CD14-positive monocyte (primary cell): ENCODE measurements at regions not wholly inside any gene's neighbourhood (a gene's known extent, or its start where the extent isn't known, plus 50 kb on each side); places are given as distances from the start of the nearest gene placed in this dataset.

ENCODE experiments used
- DNase-seq, 3 donors: peaks; one replicate each; pipeline ENCODE4 v3.0.0-alpha.2; 2011 to 2022
- H2AFZ ChIP-seq: 2 replicates; pipeline ENCODE4 v1.6.0; 2012; ENCODE audit warnings: mild to moderate bottlenecking, low read depth, low read length, inconsistent platforms; ENCODE audit not compliant: insufficient read depth, poor library complexity, severe bottlenecking
- H3K27ac ChIP-seq, 2 donors: 1 replicate in 1 of 2; 2 replicates in 1 of 2; pipeline ENCODE4 v1.5.1; 2012 to 2013; ENCODE audit warnings: low read length in 2 of 2, control low read depth in 1 of 2, inconsistent platforms in 1 of 2, low read depth in 1 of 2, mild to moderate bottlenecking in 1 of 2
- H3K27me3 ChIP-seq, 2 donors: one replicate each; pipeline versions ENCODE4 v1.6.0 to v1.6.1; 2011 to 2013; ENCODE audit warnings: low read length in 2 of 2; ENCODE audit not compliant: control insufficient read depth in 2 of 2, insufficient read depth in 2 of 2
- H3K36me3 ChIP-seq, 2 donors: replicated peaks in 1 of 2; 1 replicate in 1 of 2; 2 replicates in 1 of 2; pipeline versions ENCODE4 v1.5.1 to v1.6.1; 2012 to 2013; ENCODE audit warnings: low read length in 2 of 2, control low read depth in 1 of 2, inconsistent platforms in 1 of 2, mild to moderate bottlenecking in 1 of 2; ENCODE audit not compliant: insufficient read depth in 2 of 2, control insufficient read depth in 1 of 2
- H3K4me1 ChIP-seq, 2 donors: 1 replicate in 1 of 2; 2 replicates in 1 of 2; pipeline versions ENCODE4 v1.5.1 to v1.6.1; 2012 to 2013; ENCODE audit warnings: low read length in 2 of 2, control low read depth in 1 of 2, inconsistent platforms in 1 of 2, mild to moderate bottlenecking in 1 of 2, moderate library complexity in 1 of 2; ENCODE audit not compliant: insufficient read depth in 2 of 2, control insufficient read depth in 1 of 2
- H3K4me2 ChIP-seq: replicated peaks from 2 replicates; pipeline ENCODE3; 2012; ENCODE audit warnings: low read length, moderate library complexity, mild to moderate bottlenecking; ENCODE audit not compliant: poor library complexity, severe bottlenecking; ENCODE audit errors: extremely low read depth
- H3K4me3 ChIP-seq, 3 experiments: fragments of 200-600 bp in 1 of 3; sonication (generic) in 1 of 3; replicated peaks in 1 of 3; 1 replicate in 2 of 3; 2 replicates in 1 of 3; pipeline ENCODE4 v1.5.1; 2011 to 2013; ENCODE audit warnings: low read length in 3 of 3, mild to moderate bottlenecking in 3 of 3, control low read depth in 2 of 3, low read depth in 2 of 3, inconsistent platforms in 1 of 3, moderate library complexity in 1 of 3
- H3K79me2 ChIP-seq: 2 replicates; pipeline ENCODE4 v1.6.0; 2012; ENCODE audit warnings: mild to moderate bottlenecking, control low read depth, inconsistent platforms, low read length, moderate library complexity; ENCODE audit not compliant: insufficient read depth
- H3K9ac ChIP-seq: 2 replicates; pipeline ENCODE4 v1.6.0; 2017; ENCODE audit warnings: low read length, mild to moderate bottlenecking; ENCODE audit not compliant: insufficient read depth, poor library complexity, severe bottlenecking
- H3K9me3 ChIP-seq, 2 donors: replicated peaks in 1 of 2; 1 replicate in 1 of 2; 2 replicates in 1 of 2; pipeline versions ENCODE4 v1.5.1 to v1.6.1; 2012 to 2013; ENCODE audit warnings: low read length in 2 of 2, control low read depth in 1 of 2; ENCODE audit not compliant: control insufficient read depth in 1 of 2, insufficient read depth in 1 of 2
- H4K20me1 ChIP-seq: 2 replicates; pipeline ENCODE4 v1.6.0; 2012; ENCODE audit warnings: mild to moderate bottlenecking, low read length, control low read depth, moderate library complexity; ENCODE audit not compliant: insufficient read depth
- H3K27ac Mint-ChIP-seq, 7 donors: one replicate each; pipeline ENCODE4 v1.8.0; 2020; ENCODE audit warnings: mild to moderate bottlenecking in 7 of 7, mixed read lengths in 7 of 7, moderate library complexity in 6 of 7, inconsistent platforms in 2 of 7
- H3K27me3 Mint-ChIP-seq, 3 donors: one replicate each; pipeline ENCODE4 v1.8.0; 2021 to 2022; ENCODE audit warnings: low read depth in 3 of 3, mild to moderate bottlenecking in 3 of 3, mixed read lengths in 3 of 3, moderate library complexity in 3 of 3, inconsistent platforms in 1 of 3
- H3K36me3 Mint-ChIP-seq, 2 donors: one replicate each; pipeline ENCODE4 v1.8.0; 2020; ENCODE audit warnings: mixed read lengths in 2 of 2, inconsistent platforms in 1 of 2, mild to moderate bottlenecking in 1 of 2
- H3K4me1 Mint-ChIP-seq: one replicate; pipeline ENCODE4 v1.8.0; 2020; ENCODE audit warnings: mild to moderate bottlenecking, mixed read lengths
- H3K4me3 Mint-ChIP-seq, 2 donors: one replicate each; pipeline ENCODE4 v1.8.0; 2020; ENCODE audit warnings: mild to moderate bottlenecking in 2 of 2, mixed read lengths in 2 of 2, moderate library complexity in 1 of 2
- H3K9me3 Mint-ChIP-seq, 7 donors: one replicate each; pipeline ENCODE4 v1.8.0; 2020 to 2022; ENCODE audit warnings: mixed read lengths in 7 of 7, mild to moderate bottlenecking in 6 of 7, moderate library complexity in 6 of 7, inconsistent platforms in 2 of 7
- WGBS: methylation state at CpG from one replicate; pipeline ENCODE4 v1.1.5; 2013; ENCODE audit warnings: missing lambda C conversion rate; ENCODE audit not compliant: insufficient coverage; 5-methylcytosine and 5-hydroxymethylcytosine counted together
- intact Hi-C, 2 donors: fragments of 100-400 bp; cut with micrococcal nuclease; formaldehyde crosslinking; loops; one replicate each; pipeline versions ENCODE4 v1.15.0 to v1.15.1; 2023
- TF ChIP-seq, protein P1 (sequence below): fragments of 200-600 bp; IDR thresholded peaks from one replicate; pipeline ENCODE4 v1.8.0; 2022; ENCODE audit warnings: antibody characterized with exemption, mild to moderate bottlenecking

DNA sequence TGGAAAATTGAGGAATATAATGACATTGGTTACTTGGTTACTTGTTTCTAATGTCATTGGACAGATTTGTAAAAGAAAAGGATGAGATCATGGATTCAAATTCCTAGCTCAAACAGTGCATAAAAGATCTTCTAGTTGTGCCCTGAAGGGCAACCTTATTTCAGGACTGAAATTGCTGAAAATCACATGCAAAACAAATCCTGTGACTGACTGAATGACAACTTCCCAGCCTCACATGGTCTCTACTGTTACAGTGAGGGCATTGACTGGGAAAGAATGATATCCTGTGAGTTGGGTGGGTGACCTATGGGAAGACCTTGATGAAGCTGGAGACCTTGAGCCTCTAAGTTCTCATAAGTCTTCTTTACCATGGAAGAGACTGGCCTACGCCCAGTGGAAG lies 90.4 kb upstream of the HAAO start:
- Histone ChIP-seq H3K36me3 (no peaks in the 10 kb centered on the region), H3K4me3 (no peak overlapping the region), H3K4me1 (no peaks in the 10 kb centered on the region), H3K4me2 (no peak overlapping the region), H3K9me3 (no peaks in the 10 kb centered on the region), H3K79me2 (no peaks in the 10 kb centered on the region), H4K20me1 (no peaks in the 10 kb centered on the region), H3K9ac (no peak overlapping the region), H3K27me3 (no peaks in the 10 kb centered on the region), H3K27ac (no peak overlapping the region), H2AFZ (no peak overlapping the region)
- TF ChIP-seq, protein P1, sequence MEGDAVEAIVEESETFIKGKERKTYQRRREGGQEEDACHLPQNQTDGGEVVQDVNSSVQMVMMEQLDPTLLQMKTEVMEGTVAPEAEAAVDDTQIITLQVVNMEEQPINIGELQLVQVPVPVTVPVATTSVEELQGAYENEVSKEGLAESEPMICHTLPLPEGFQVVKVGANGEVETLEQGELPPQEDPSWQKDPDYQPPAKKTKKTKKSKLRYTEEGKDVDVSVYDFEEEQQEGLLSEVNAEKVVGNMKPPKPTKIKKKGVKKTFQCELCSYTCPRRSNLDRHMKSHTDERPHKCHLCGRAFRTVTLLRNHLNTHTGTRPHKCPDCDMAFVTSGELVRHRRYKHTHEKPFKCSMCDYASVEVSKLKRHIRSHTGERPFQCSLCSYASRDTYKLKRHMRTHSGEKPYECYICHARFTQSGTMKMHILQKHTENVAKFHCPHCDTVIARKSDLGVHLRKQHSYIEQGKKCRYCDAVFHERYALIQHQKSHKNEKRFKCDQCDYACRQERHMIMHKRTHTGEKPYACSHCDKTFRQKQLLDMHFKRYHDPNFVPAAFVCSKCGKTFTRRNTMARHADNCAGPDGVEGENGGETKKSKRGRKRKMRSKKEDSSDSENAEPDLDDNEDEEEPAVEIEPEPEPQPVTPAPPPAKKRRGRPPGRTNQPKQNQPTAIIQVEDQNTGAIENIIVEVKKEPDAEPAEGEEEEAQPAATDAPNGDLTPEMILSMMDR: no peak
- Mint-ChIP-seq H3K9me3 (peaks cover 0 to 2% (median 0%) of the 10 kb centered on the region in 7 donors), H3K36me3 (no peaks in the 10 kb centered on the region), H3K4me1 (peaks cover 13% of the 10 kb centered on the region), H3K27ac (no peak overlapping the region), H3K4me3 (no peak overlapping the region), H3K27me3 (peaks cover 0 to 3% (median 1%) of the 10 kb centered on the region in 3 donors)
- intact Hi-C loops: no loop called here
- WGBS: no CpG with 5 or more reads among the region's 1 CpG
- no peak for DNase-seq

DNA sequence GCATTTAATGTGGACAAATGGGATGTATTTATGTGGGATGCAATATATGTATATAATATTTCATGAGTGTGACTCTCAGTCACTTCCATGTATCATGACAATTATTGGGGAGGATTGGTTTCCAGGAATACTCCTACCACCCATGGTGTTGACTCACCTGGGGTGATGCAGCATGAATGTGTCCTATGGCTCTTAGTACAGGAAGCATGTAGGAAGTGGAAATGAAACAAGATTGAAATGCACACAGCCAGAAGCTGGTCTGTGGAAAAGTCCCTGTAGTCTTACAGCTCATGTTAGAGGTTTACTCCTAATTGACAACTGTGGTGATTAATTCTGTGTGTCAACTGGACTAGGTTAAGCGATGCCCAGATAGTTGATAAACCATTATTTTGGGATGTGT lies 89.3 kb upstream of the HAAO start:
- TF ChIP-seq, protein P1: no peak
- Histone ChIP-seq H3K9ac (no peak overlapping the region), H3K9me3 (no peaks in the 10 kb centered on the region), H3K4me3 (no peak overlapping the region), H3K4me2 (no peak overlapping the region), H2AFZ (no peak overlapping the region), H3K27ac (no peak overlapping the region), H3K79me2 (no peaks in the 10 kb centered on the region), H3K27me3 (no peaks in the 10 kb centered on the region), H3K4me1 (no peaks in the 10 kb centered on the region), H4K20me1 (no peaks in the 10 kb centered on the region), H3K36me3 (no peaks in the 10 kb centered on the region)
- Mint-ChIP-seq H3K4me3 (no peak overlapping the region), H3K27me3 (peaks cover 0 to 3% (median 1%) of the 10 kb centered on the region in 3 donors), H3K4me1 (peaks cover 13% of the 10 kb centered on the region), H3K9me3 (peaks cover 0 to 2% (median 0%) of the 10 kb centered on the region in 7 donors), H3K27ac (no peak overlapping the region), H3K36me3 (no peaks in the 10 kb centered on the region)
- DNase-seq: peak in 1 of 3 donors; percentile 63
- intact Hi-C loops: no loop called here
- no CpG with 5 or more reads among the region's 1 CpG for WGBS
